Glomerular visceral epithelial cell (primary cell): ENCODE measurements at regions not wholly inside any gene's neighbourhood (a gene's known extent, or its start where the extent isn't known, plus 50 kb on each side); places are given as distances from the start of the nearest gene placed in this dataset.

Experiments used
- DNase-seq: peaks from one replicate; pipeline ENCODE4 v3.0.0-alpha.2; 2016; ENCODE audit errors: extremely low spot score

GRCh38 chr17:69762766-69763165, 312.3 kb upstream of the KCNJ16 start:
- DNase-seq: no peak

GRCh38 chr17:69763503-69763902, 311.5 kb upstream of the KCNJ16 start:
- DNase-seq: no peak

DNA sequence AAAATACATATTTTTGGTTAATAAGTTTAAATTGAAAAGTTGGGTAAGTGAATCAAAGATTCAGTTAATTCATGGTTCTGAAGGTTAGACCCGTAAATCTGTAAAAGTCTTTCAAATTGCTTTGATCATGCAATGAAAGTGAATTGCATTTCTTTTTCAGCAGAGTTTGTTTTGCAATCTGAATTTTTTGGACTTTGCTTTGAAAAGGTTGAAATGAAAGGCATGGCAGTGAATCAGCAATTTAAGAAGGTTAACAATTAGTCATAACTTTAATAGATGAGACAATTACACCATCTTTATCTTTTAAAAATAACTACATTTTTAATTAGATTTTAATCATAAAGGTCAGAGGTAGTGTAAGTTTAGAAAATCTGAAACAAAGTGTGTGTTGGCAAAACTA, 310.9 kb upstream of the KCNJ16 start:
- no peak for DNase-seq

- no peak for DNase-seq
These were observed 306.0 kb upstream of the KCNJ16 start for GRCh38 chr17:69769050-69769449.

- no peak for DNase-seq
These were observed 301.9 kb upstream of the KCNJ16 start for GRCh38 chr17:69773081-69773480.

DNA sequence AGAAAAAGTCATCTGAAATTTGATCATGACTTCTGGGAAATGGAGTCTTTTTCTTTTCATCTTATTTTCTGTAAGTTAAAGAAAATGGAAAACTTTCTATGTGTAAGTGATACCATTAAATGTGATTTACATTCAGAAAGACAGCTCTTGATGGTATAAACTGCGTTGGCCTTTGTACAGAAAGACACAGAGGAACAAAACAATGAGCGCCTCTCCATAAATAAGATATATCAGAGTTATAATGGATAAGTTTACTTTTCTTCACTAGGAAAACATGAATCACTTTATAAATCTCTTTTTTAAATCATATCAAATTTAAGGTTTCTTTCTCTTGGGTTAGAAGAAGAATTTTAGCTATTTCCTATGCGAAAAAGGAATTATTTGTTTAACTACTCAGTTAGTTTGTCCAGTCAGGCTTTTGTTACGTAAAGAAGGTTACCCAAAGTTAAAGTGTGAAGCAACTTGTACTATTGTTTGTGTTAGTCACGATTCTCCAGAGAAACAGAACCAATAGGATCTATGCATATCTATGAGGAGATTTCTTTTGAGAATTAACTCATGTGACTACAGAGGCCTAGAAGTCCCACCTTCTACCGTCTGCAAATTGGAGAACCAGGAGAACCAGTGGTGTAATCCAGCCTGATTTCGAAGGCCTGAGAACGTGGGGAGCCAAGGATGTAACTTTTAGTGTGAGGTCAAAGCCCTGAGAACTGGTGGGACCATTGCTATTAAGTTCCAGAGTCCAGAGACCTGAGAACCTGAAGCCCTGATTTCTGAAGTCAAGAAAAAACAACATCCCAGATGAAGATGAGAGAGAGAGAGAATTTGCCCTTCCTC, 295.4 kb upstream of the KCNJ16 start:
- DNase-seq: no peak

- no peak for DNase-seq
These were observed 291.2 kb upstream of the KCNJ16 start for GRCh38 chr17:69783865-69784264.

GRCh38 chr17:69788957-69789356, 286.1 kb upstream of the KCNJ16 start:
- DNase-seq: no peak

DNA sequence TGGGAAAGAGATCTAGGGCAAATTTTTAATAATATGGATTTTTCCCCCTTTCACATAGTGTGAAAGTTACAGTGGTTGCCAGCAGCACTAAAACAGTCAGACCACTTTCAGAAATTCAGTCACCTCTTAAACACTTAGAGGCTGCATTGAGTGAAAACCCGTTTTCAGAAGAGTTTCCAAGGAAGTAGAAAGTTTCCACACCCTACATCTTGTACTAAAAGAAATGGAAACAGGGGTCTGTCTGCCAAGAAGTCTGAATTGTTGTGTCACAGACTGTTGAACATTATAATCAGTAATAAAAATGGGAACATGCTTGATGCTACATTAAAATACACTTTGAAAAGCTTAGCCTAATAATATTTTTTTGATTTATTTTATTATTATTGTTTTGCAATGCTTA, 278.9 kb upstream of the KCNJ16 start:
- DNase-seq: no peak

GRCh38 chr17:69800870-69801269, 274.2 kb upstream of the KCNJ16 start:
- no peak for DNase-seq

DNA sequence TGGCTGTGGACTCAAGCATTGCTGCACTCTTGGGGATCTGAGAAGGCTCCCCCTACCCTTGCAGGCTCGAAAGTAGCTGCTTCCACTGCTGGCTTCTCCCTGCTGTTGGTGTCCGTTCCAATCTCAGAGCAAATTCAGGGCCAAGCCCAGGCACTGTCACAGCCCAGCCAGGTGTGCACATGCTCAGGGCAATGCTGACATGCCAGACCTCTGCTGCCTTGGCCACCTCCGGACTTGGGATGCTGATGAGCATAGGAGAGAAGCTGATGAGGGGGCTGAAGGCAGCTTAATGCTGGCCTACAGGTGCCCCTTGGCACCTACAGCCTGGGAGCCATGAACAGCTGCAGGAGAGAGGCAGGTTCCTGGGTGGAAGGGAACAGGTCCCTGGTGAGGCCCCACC, 273.7 kb upstream of the KCNJ16 start:
- DNase-seq: no peak

- no peak for DNase-seq
These were observed 272.8 kb upstream of the KCNJ16 start for GRCh38 chr17:69802045-69802740.

DNA sequence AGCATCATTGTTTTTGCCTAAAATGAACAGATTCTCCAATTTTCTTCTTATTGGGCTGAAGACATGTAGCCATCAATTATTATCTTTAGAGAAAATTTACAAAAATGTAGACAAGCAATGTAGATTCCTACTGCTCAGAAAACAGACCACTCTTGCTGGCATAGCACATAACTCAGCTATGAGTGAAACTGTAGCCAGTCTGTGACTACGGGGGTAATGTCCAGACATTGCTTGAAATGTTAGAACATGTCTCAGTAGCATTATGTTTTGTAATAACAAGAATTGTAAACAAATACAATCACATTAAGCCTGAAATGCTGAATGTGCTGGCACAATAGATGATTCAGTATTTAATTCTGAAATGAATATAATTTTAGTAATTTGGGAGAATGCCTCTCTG, 265.7 kb upstream of the KCNJ16 start:
- no peak for DNase-seq

- DNase-seq: peak; percentile 57
These were observed 264.6 kb upstream of the KCNJ16 start for GRCh38 chr17:69810326-69810965.

- peak; percentile 12 for DNase-seq
These were observed 262.7 kb upstream of the KCNJ16 start for GRCh38 chr17:69812240-69812837.

DNA sequence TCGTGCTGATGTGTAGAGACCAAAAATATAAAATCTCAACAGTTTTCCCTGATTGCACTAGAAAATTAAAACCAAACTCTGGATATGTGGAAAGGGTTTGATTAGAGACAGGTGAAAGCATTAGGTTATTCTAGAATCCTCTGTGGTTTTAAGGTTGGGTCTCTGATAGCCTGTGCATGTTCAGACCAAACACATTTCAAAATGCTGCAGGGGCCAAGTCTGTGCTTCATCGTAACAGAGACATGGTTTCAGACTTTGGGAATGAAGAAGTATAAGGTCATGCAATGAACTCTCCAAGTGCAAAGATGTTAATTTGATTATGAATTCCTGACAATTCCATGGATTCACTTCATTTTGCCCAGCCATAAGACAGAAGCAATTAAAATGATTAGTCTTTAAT, 261.0 kb upstream of the KCNJ16 start:
- no peak for DNase-seq

DNA sequence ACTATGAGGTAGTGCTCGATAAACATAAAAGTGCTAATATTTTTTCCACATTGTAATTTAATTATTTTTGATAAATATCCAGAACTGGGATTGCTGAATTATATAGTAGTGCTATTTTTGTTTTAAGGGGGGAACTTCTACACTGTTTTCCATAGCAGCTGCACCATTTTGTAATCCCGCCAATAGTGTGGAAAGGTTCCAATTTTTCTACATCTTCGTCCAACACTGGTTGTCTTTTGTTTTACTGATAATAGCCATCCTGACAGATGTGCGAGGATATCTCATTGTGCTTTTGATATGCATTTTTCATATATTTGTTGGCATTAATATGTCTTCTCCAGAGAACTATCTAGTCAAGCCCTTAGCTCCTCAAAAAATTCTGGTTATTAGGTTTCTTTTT, 259.6 kb upstream of the KCNJ16 start:
- DNase-seq: no peak

- no peak for DNase-seq
These were observed 256.6 kb upstream of the KCNJ16 start for GRCh38 chr17:69818467-69818866.

DNA sequence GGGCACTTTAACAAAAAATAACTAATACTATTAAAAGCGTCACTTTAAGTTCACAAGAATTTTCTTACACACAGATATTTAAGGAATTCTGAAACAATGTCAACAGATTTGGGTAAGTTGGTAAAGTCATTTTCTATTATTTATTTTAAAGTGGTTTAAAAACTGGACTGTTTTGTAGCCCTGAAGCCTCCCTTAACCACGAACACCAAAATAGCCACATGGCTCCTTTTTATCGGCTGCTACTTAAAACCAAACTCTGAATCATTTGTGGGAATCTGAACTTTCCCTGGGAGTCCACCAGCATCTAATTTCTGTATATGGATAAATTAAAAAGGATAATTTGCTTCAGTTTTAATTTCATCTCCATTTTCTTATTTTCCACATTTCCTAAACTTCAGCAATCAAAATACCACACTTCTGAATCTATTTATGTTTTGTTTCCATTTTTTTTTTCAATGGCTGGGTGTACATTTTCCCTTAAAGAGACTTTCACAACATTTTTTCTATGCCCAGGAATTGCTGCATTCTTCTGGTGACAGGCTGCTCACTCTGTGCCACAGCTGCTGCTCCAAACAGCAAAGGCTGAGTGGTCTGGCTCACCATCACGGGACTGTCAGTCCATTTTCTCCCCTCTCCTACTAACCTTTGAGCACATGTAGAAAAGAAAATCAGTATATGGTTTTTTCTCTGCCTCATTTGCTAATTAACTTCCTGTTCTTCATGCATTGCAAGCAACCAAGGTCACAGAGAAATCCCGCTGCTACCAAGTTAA, 255.5 kb upstream of the KCNJ16 start:
- DNase-seq: peak; percentile 11

GRCh38 chr17:69820876-69821473, 254.1 kb upstream of the KCNJ16 start:
- no peak for DNase-seq

DNA sequence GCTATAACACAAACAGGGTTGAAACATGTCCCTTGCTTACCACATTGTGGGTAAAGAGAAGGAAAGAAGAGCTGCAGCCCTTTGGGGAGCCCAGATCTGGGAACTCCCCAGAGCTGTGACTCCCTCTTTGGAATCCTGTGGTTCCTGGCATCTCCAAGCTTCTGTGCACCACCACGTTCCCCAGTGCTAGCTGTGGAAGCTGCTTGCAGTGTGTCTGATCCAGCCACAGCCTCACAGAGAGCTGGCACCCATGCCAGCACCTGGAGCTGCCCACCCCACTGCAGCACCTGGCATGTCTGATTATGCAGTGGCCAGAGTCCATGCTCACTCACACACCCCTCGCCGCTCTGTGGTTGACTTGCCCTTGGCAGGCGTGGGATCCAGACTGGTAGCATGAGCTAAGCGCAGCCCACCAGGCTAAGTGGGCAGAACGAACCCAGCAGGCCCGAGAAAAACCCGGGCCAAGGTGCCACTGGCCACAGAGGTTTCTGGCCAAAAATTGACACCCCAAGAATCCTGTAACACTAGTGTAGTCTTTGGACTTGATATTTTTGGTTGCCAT, 252.6 kb upstream of the KCNJ16 start:
- DNase-seq: no peak
